ENCODE measurements at regions not wholly inside any gene's neighbourhood (a gene's known extent, or its start where the extent isn't known, plus 50 kb on each side); places are given as distances from the start of the nearest gene placed in this dataset.
"Not testable (repeated sequence)": the region's sequence is repeated elsewhere in the genome, so short reads cannot be mapped to it uniquely, and the experiment has no call there.

DNA sequence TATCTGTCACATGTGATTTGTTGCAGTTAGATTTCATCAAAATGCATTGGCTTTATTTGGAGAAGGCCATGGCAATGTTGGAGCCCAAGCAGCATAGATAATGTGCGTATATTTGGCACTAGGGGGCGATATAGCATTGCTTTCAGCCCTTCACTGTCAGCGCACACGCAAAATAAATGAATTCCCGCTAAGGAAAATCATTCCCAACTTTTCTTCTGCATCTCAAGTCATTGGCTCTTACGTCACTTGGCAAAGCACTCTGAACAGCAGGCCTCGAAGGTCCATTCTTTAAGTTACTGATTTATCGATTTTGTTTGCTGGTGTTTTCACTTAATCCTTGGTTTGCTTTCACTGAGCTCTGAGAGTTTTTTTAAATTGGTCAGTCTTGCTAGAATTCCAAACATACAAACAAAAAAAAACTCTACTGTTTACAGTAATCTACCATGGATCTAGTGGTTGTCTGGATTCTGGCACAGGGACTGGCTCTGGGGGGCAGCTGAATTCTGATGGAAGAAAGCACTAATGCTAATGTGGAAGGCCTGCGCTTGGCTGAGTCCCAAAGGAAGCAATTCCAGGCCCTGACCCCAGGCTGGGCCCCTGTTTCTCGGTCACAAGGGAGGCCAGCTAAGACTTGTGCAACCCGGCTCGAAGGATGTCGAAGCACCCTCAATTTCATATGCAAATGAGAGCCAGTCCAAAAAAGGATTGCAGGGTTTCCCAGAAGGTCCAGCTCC is 97.7 kb upstream of the IPO5 start:
- in situ Hi-C loops (cut with HindIII; ENCODE audit: low sequenced_read_pairs) = no loop called here

DNA sequence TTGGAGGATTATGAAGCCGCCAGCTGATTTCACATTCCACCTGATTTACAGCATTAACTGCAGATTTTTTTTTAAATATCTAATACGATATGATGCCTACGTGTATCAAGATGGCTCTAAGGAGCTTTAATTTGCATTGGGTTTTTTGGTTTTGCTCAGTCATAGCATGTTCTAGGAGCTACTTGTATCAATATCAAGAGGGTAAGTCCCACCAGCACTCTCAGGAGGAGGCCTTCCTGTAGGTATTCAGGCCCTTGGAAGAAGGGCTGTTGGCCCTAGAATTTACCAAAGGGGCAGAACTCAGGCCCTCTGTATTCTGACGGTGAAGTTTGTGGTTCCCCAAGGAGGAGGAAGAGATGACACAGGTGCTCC is 97.2 kb upstream of the IPO5 start:
- in situ Hi-C loops (cut with HindIII; ENCODE audit: low sequenced_read_pairs) = no loop called here

DNA sequence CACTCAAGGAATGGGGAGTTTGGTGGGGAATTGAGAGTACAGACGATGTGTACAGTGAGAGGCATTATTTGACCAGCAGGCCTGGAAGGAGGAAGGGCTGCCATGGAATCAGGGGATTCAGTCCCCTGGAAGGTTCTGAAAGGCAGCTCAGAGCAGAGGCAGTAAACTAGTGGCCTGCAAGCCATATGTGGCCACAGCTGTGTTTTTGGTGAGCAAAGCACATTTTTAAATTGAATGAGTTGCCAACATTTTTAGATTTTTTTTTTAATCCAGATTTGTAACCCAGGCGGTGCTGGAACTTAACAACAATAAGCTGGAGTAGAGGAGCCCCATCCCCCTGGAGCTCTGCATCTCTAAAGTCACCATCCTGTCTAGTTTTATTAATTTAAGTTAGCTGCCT is 95.3 kb upstream of the IPO5 start:
- in situ Hi-C loops (cut with HindIII; ENCODE audit: low sequenced_read_pairs) = no loop called here

DNA sequence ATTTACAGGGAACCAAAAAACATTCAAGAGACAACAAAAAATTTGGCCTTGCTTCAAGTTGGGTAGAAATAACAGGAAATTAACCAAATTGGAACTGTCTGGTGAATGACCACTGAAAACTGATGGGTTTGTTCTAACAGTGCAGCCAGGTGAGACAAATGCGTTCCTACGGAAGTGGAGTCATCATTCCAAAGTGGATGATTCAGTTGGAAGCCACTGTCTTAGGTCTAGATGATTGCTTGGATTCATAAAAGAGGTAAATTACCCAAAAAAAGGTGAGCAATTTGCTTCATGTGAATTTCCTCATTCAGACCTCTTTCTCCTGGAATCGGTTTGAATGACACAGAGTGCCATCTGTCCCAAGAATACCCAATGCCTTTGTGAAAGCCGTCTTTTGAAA is 87.1 kb upstream of the IPO5 start:
- in situ Hi-C loops (cut with HindIII; ENCODE audit: low sequenced_read_pairs) = no loop called here

DNA sequence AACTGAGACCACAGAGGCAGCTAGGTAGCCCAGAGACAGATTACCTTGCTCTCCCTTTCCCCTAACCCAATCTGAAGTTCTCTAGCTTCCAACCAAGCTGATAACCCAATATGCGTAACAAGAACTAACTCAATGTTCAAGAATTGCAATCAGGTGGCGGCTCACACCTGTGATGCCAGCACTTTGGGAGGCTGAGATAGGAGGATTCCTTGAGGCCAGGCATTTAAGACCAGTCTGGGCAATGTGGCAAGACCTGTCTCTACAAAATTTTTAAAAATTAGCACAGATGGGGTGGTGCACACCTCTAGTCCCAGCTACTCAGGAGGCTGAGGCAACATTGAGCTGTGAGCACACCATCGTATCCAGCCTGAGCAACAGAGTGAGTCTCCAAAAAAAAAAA is 86.7 kb upstream of the IPO5 start:
- in situ Hi-C loops (cut with HindIII; ENCODE audit: low sequenced_read_pairs) = no loop called here

DNA sequence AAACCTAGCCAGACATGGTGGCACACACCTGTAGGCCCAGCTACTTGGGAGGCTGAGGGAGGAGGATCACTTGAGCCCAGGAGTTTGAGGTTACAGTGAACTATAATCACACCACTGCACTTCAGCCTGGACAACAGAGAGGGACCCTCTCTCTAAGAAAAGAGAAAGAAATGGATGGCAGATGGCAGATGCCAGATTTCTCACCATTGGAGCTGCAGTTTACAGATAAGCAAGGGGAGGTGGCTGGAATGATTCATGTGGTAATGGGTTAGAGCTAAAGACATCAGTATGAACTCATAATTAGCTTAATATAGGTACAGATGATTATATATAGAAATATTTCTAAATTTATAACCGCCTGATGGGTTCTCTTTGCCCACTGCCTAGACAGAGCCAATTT is 80.1 kb upstream of the IPO5 start:
- in situ Hi-C loops (cut with HindIII; ENCODE audit: low sequenced_read_pairs) = no loop called here

DNA sequence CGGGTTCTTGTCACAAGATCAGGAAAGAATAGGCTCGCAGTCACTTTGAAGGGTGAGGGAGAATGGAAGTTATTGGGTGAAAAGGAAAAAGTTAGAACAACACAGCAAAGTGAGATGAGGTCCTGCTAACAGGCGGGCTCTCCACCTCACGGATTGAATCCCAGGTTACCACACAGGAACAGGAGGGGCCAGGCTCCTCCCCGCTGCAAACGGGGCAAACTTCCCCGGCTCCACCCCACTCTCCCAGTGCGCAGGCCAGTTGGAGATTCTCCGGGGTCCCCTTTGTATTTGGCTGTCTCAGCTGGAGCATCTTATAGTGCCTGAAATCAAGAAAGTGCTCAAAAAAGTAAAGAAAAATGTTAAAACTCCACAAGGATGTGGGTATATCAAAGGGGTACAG is 78.3 kb upstream of the IPO5 start:
- in situ Hi-C loops (cut with HindIII; ENCODE audit: low sequenced_read_pairs) = no loop called here

DNA sequence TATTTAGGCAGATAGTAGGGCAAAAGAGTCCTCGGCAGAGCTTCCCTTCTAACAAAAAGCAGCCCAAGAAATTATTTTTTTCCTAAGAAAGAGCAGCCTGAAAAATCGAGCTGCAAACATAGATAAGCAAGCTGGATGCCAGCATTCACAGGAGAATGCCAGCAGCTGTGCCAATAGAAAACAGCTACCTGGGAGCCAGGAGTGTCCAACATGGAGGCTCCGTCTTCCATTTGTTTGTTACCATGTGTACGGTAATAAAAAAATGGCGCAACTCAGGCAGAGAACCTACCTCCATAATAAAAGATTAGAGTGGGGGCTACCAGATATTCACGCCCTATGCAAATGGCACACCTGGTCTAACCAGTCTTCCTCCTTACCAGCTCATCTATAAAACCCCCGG is 77.6 kb upstream of the IPO5 start:
- in situ Hi-C loops (cut with HindIII; ENCODE audit: low sequenced_read_pairs) = no loop called here

DNA sequence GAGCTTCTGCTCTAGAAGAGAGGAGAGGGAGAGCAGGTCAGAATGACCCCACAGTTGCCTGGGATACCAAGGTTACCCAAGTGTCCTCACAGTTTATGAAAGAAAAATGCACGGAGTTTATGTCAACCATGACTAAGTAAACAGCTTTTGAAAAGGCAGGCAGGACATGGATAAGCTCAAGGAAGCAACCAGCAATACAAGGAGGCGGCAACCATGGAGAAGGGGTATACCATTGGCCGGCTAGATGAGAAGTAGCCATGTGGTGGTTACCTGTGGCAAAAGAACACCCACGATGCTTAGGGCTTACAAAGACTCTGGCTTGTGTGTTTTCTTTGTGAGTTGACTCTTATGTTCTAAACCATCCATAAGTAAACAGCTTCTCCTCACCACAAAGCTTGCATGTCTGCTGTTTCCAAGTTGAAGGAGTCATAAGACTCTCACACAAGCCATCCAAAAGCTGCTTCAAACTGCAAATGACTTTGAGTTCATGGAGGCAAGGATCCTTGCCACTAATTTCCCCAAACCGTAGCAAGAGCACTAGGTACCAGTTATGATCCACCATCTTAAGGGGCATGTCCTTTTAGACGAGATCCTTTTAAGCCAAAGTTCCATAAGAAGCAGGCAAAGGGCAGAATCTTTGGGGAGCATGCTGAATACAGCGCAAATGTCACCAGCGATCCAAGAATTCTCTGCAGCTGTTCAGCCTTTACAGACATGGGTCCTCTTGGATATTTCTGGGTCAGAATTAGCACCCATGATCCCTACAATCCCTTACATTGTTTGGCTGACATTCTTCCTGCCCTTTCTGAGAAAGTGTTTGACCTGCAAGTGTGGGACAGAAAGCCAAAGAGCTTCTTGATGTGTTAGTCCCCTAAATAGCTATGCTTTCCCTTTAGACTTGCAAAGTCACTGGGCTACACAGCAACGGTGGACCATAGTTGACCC is 74.8 kb upstream of the IPO5 start:
- in situ Hi-C loops (cut with HindIII; ENCODE audit: low sequenced_read_pairs) = no loop called here

DNA sequence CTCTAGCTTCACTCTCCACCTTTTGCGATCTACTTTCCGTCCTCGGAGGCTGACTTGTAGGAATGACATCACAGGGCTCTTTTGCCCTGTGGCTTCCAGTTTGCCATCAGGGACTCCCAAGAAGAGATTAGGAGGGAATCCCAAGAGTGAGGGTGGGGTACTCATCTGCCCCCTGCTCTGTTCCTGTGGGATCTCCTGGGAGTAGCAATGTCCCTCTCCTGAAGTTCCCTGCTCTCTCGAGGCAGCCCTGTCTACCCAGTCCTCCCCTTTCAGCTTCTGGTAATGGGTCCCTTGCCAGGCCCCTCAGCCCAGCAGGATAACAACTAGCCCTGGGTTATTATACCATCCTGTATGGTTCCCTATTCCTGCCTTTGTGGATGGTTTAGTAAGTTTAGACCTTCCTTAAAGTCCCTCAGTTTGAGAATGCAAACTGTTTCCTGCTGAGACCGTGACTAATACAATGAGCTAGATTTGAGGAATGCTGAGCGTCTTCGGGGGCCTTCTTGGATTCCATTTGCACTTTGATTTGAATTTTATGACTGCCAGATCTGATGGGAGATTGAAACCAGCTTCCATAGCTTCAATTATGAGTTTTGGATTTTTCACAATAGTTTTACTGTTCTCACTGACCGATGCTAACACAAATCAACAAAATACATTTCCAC is 73.7 kb upstream of the IPO5 start:
- in situ Hi-C loops (cut with HindIII; ENCODE audit: low sequenced_read_pairs) = no loop called here

DNA sequence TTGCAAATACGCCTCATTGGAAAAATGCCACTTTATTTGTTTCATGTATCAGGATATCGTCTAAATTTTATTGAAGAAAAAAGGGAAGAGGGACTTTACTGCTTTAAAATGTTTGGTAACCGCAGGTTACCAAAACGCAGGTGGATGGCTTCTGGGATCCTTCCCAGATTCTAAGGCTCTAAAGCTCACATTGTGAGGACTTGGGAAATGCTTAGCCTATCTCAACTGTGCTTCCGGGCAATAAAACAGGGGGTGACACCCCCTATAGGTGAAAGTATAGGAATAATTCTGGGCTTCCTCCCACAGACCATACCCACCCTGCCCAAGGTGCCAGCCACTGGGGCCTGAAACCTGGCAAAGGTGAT is 73.2 kb upstream of the IPO5 start:
- in situ Hi-C loops (cut with HindIII; ENCODE audit: low sequenced_read_pairs) = no loop called here

DNA sequence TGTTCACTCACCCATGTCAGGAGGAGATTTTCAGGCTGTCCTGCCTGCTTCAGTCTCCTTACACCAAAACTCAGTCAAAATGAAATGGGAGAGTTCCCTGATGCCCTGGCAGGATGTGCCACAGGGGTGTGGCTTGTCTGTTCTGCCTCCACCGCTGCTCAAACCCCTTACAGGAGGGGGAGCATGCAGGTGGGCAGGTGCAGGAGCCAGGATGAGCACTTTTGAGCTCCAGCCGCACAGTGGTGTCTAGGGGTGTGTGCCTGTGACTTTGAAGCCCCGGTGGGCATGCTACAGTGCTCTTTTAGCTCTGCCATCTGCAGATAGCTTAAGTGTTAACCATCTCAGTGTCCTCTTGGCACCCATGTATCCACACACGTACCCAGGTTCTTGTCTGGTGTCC is 71.9 kb upstream of the IPO5 start:
- in situ Hi-C loops (cut with HindIII; ENCODE audit: low sequenced_read_pairs) = no loop called here

DNA sequence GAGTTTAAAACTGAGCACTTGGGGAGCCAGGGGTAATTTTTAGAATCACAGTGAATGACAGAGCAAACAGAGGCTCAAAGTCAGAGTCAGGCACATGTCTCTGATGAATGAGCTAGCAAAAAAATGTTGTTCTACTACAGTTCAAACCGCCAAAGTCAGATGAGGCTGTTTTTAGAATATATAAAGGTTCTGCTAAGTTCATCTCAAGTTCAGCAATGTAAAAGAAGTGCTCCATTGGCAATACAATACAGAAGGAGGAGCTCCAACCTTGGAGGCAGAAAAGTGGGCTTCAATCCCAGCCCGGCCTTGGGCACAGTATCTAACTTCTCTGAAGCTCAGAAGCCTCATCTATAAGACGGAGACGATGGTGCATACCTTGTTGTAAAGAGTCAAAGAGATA is 70.1 kb upstream of the IPO5 start:
- in situ Hi-C loops (cut with HindIII; ENCODE audit: low sequenced_read_pairs) = no loop called here

DNA sequence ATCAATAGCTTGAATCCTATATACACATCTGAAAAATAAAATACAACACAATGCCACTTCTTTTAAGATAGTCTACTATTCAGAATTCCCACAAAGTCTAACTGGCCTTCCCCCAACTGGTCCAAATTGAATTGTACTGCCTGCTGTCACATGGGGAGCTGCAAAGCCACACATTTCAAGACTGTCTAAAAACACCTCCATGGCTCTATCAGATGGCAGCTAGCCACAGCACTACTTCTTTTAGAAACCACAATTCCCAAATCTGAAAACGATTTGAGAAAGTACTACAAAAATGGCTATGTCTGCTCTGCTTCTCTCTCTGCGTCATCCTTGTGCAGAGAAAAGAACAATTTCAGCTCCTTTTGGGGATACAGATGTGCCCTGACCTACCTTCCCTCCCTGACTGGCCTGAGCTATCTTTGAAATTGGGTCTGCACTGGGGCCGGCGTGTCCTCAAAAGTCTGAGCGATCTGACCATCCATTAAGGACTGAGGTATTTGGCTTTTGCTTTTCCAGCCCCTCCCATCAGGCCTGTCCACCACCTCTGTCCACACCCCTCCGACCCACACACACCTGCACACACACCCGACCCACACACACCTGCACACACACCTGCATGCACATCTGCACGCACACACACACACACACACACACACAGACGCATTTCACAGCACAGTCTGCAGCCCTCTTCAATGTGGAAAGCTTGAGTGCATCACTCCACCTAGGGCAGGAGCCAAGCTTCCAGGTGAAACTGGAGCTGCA is 68.6 kb upstream of the IPO5 start:
- in situ Hi-C loops (cut with HindIII; ENCODE audit: low sequenced_read_pairs) = no loop called here

DNA sequence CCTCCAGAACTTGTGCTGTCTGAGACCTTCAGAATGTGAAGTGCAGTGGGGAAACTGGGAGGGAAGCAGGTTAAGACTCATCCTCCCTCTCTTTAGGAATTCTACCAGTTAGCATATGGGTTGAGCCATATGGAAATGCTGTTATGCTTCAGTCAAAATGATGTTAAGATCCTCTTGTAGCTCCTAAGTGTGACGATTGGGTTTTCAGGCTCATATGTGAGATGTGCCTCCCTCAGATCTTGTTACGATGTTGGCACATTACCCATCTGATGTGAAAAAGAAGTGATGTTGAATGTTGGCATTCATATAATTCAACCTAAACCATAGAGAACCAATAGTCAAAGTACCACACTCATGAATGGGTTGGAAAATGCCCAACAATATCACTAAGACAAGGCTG is 67.8 kb upstream of the IPO5 start:
- in situ Hi-C loops (cut with HindIII; ENCODE audit: low sequenced_read_pairs) = no loop called here

DNA sequence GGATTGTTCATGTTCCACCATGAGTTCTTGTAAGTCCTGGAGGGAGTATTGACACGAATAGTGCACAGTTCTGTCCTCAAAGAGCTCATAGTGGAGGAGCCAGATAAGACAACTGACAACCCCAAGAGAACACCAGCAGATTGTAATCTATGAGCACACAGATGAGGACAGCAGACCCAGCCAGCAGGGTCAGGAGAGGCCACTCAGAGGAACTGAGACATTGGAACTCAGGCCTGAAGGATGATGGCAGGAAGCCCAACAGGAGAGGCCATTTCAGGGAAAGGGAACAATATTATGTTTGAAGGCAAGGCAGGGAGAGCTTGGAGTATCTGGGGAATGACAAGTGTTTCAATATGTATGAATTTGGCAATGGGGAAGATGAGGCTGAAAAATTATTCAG is 63.7 kb upstream of the IPO5 start:
- in situ Hi-C loops (cut with HindIII; ENCODE audit: low sequenced_read_pairs) = no loop called here

DNA sequence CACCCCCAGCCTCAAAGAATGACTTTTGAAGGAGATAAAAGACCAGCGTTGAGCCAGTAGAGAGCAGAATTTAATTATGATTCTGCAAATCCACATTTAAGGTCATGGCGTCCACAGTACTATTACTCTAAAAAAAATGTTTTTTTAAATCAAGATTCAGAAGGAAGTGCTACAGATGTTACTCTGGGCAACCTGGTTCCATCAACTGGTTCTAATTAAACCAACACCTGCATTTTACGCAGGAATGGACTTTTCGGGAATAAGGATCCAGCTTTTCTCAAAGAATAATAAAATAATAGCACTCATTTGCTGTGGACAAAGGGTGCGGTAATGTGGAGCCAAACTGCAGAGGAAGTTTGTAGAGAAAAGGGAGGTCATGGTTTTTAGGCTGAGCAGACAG is 62.9 kb upstream of the IPO5 start:
- in situ Hi-C loops (cut with HindIII; ENCODE audit: low sequenced_read_pairs) = no loop called here

DNA sequence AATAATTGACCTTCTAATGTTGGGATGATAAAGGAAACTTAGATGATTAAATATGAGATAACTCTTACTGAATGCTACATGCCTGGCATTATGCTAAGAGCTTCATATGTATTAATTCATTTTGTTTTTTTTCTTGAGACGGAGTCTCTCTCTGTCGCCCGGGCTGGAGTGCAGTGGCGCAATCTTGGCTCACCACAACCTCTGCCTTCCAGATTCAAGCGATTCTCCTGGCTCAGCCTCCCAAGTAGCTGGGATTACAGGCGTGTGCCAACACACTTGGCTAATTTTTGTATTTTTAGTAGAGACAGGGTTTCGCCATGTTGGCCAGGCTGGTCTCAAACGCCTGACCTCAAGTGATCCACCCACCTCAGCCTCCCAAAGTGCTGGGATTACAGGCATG is 61.5 kb upstream of the IPO5 start:
- in situ Hi-C loops (cut with HindIII; ENCODE audit: low sequenced_read_pairs) = not testable (repeated sequence)

DNA sequence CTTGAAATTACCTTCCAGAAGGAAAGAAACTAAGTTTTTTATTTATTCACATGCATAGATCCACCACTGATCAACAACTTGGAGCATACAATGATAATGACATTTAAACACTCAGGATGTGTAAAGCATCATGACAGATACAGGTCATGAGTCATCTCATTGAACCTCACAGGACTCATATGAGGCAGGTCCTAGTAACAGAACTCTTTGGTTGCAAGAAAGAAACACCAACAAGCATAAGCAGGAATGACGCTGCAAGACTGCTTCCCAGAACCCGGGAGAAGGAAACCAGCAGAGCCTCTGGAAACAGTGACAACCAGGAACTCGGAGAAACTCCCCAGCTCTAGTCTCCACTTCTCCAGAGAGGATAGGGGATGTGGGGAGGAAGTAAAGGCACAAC is 60.8 kb upstream of the IPO5 start:
- in situ Hi-C loops (cut with HindIII; ENCODE audit: low sequenced_read_pairs) = no loop called here

DNA sequence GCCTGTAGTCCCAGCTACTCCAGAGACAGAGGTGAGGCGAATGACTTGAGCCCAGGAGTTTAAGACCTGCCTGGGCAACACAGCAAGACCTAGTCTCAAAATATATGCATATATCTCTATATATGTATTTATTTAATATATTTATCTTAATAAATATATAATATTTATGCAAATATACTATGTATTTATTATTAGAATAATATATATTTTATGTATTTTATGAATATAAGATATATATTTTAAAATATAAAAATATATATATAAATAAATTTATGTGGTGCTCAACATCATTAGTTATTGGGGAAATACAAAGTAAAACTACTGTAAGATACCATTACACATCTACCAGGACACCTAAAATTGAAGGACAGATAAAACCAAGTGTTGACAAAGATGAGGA is 58.1 kb upstream of the IPO5 start:
- in situ Hi-C loops (cut with HindIII; ENCODE audit: low sequenced_read_pairs) = no loop called here

DNA sequence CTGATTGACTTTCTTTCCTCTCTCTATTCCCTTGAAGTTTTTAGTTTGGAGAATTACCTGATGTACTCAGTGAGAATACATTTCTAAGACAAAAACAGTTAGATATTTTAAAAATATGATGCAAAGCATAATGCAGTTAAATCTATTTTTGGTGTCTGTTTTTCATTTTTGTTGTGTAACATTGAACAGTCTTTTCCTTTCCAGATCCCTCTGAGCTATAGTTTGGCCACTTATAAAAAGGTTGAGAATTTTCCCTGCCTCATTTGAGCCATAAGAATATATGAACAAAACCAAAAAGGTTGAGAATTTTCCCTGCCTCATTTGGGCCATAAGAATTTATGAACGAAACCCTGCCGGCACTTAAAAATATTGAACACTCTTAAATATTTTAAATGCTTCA is 57.0 kb upstream of the IPO5 start:
- in situ Hi-C loops (cut with HindIII; ENCODE audit: low sequenced_read_pairs) = no loop called here

All from endothelial cell of hepatic sinusoid (primary cell).